Smooth muscle cell (in vitro differentiated cells): ENCODE measurements at regions not wholly inside any gene's neighbourhood (a gene's known extent, or its start where the extent isn't known, plus 50 kb on each side); places are given as distances from the start of the nearest gene placed in this dataset.
A peak's percentile ranks its signal among the peaks of the same experiment; 100 is the strongest.

Experiments
- DNase-seq: peaks from one replicate; lab custom pipeline; 2025; ENCODE audit not compliant: unreplicated experiment; lab: John Stamatoyannopoulos, UW
- H2AFZ ChIP-seq: fragments of 200-600 bp; sonication (generic); 2 replicates; pipeline ENCODE4 v1.6.0; 2016; ENCODE audit warnings: antibody characterized with exemption, low read depth, mild to moderate bottlenecking
- H3F3A ChIP-seq: fragments of 200-600 bp; sonication (generic); 2 replicates; pipeline ENCODE4 v1.6.0; 2017; ENCODE audit warnings: antibody characterized with exemption, low read depth
- H3K27ac ChIP-seq: fragments of 200-600 bp; sonication (generic); 2 replicates; pipeline ENCODE4 v1.5.1; 2016; ENCODE audit warnings: low read depth, mild to moderate bottlenecking
- H3K27me3 ChIP-seq: fragments of 200-600 bp; sonication (generic); 2 replicates; pipeline ENCODE4 v1.6.1; 2016; ENCODE audit warnings: low read depth, mild to moderate bottlenecking
- H3K36me3 ChIP-seq: fragments of 200-600 bp; sonication (generic); 2 replicates; pipeline ENCODE4 v1.5.1; 2016; ENCODE audit warnings: low read depth
- H3K4me1 ChIP-seq: fragments of 200-600 bp; sonication (generic); 2 replicates; pipeline ENCODE4 v1.5.1; 2016; ENCODE audit warnings: low read depth
- H3K4me2 ChIP-seq: fragments of 200-600 bp; sonication (generic); 2 replicates; pipeline ENCODE4 v1.6.0; 2016; ENCODE audit warnings: mild to moderate bottlenecking
- H3K4me3 ChIP-seq: fragments of 200-600 bp; sonication (generic); 2 replicates; pipeline ENCODE4 v1.5.1; 2016; ENCODE audit warnings: mild to moderate bottlenecking
- H3K79me2 ChIP-seq: fragments of 200-600 bp; sonication (generic); 2 replicates; pipeline ENCODE4 v1.6.0; 2016; ENCODE audit warnings: low read depth, mild to moderate bottlenecking
- H3K9ac ChIP-seq: fragments of 200-600 bp; sonication (generic); 2 replicates; pipeline ENCODE4 v1.6.0; 2016; ENCODE audit warnings: low read depth
- H3K9me3 ChIP-seq: fragments of 200-600 bp; sonication (generic); replicated peaks from 2 replicates; pipeline ENCODE4 v1.5.1; 2016; ENCODE audit warnings: low read depth
- H4K20me1 ChIP-seq: fragments of 200-600 bp; sonication (generic); 2 replicates; pipeline ENCODE4 v1.6.0; 2016; ENCODE audit warnings: low read depth
- WGBS: methylation state at CpG from one replicate; pipeline ENCODE4 v1.1.7; 2016; ENCODE audit warnings: low lambda C conversion rate; 5-methylcytosine and 5-hydroxymethylcytosine counted together
- TF ChIP-seq, protein P1 (sequence below): fragments of 200-600 bp; sonication (generic); IDR thresholded peaks from 2 replicates; pipeline ENCODE4 v1.5.1; 2017; ENCODE audit warnings: borderline replicate concordance, mild to moderate bottlenecking, antibody characterized with exemption; ENCODE audit not compliant: insufficient read depth, poor library complexity, severe bottlenecking

DNA sequence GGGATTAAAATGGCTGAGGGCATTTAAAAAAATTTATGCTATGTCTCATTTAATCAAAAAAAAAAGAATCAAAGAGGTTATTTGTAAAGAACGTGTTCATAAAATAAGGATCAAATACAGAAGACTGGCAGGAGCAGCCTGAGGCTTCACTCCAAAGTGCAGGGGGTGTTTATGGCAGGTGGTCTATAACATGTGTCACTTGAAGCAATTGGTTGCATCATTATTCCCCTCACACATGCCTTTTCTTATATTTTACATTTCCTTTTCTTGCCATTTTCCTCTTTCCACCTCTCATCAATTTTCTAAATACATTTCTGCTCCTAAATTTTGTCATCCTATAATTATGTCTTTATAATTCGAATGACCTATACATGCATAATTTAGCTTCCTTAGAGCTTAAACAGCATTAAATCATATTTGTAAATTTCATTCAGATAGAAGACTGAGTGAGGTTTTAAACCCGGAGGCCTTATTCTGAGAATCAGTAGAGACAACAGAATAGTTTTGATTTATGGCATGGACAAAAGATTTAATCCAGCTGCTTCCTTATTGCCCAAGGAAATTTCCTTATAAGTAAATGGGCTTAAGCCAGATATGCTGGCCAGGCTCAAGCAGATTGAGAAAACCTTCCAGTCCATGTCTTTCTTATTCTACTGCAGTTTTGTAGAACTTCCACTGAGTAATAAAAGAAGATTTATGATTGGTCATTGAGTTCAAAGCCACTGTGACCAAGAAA lies 322.8 kb downstream of the TGFB2 start:
- WGBS: 76% methylated on average over 3 of the region's 3 CpGs
- no peaks in the 10 kb centered on the region for H4K20me1 ChIP-seq
- no peak overlapping the region for H3K9ac ChIP-seq
- H3K4me1 ChIP-seq: peaks cover 7% of the 10 kb centered on the region
- no peaks in the 10 kb centered on the region for H3K79me2 ChIP-seq
- TF ChIP-seq, protein P1, sequence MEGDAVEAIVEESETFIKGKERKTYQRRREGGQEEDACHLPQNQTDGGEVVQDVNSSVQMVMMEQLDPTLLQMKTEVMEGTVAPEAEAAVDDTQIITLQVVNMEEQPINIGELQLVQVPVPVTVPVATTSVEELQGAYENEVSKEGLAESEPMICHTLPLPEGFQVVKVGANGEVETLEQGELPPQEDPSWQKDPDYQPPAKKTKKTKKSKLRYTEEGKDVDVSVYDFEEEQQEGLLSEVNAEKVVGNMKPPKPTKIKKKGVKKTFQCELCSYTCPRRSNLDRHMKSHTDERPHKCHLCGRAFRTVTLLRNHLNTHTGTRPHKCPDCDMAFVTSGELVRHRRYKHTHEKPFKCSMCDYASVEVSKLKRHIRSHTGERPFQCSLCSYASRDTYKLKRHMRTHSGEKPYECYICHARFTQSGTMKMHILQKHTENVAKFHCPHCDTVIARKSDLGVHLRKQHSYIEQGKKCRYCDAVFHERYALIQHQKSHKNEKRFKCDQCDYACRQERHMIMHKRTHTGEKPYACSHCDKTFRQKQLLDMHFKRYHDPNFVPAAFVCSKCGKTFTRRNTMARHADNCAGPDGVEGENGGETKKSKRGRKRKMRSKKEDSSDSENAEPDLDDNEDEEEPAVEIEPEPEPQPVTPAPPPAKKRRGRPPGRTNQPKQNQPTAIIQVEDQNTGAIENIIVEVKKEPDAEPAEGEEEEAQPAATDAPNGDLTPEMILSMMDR: no peak
- no peaks in the 10 kb centered on the region for H3K27me3 ChIP-seq
- H2AFZ ChIP-seq: no peak overlapping the region
- DNase-seq: no peak
- no peaks in the 10 kb centered on the region for H3K36me3 ChIP-seq
- H3K4me2 ChIP-seq: no peak overlapping the region
- H3K4me3 ChIP-seq: no peak overlapping the region
- H3F3A ChIP-seq: no peaks in the 10 kb centered on the region
- H3K27ac ChIP-seq: no peak overlapping the region
- no peaks in the 10 kb centered on the region for H3K9me3 ChIP-seq

DNA sequence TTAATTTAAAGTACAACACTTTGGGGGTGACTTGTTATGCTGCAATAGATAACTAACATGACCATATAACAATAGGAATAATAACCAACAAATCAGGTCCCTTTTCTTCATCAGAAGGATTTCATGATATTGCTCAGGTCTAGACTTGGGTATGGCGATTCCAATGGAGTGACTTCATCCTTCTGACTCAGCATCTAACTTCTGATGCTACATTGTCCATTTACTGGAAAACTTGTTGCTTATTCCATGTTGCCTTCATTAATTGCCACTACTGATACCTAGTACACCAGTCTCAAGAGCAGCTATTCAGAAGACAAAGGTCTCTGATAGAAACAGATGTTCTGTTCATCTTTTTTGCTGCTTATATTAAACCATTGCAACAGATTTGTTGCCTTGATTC lies 324.3 kb downstream of the TGFB2 start:
- Histone ChIP-seq H3F3A (no peaks in the 10 kb centered on the region), H3K4me3 (no peak overlapping the region), H2AFZ (no peak overlapping the region), H3K4me1 (peaks cover 11% of the 10 kb centered on the region), H3K9ac (no peak overlapping the region), H3K27me3 (no peaks in the 10 kb centered on the region), H3K79me2 (no peaks in the 10 kb centered on the region), H3K9me3 (no peaks in the 10 kb centered on the region), H3K27ac (no peak overlapping the region), H4K20me1 (no peaks in the 10 kb centered on the region), H3K36me3 (no peaks in the 10 kb centered on the region), H3K4me2 (no peak overlapping the region)
- 87% methylated on average over 1 of the region's 1 CpG for whole genome bisulfite sequencing
- TF ChIP-seq, protein P1: no peak
- DNase-seq: no peak

DNA sequence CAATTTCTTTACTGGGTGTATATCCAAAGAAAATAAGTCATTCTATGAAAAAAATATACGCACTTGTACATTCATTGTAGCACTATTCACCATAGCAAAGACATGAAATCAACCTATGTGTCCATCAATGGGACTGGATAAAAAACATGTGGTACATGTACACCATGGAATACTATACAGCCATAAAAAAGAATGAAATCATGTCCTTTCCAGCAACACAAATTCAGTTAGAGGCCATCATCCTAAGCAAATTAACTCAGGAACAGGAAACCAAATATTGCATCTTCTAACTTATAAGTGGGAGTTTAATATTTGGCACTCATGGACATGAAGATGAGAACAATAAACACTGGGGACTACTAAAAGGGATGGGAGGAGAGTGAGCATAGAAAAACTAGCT lies 325.7 kb downstream of the TGFB2 start:
- no peaks in the 10 kb centered on the region for H3K27me3 ChIP-seq
- no peak overlapping the region for H3K4me2 ChIP-seq
- H3K4me1 ChIP-seq: peaks cover 14% of the 10 kb centered on the region
- H4K20me1 ChIP-seq: no peaks in the 10 kb centered on the region
- H3K9ac ChIP-seq: no peak overlapping the region
- H3K4me3 ChIP-seq: no peak overlapping the region
- H3K79me2 ChIP-seq: no peaks in the 10 kb centered on the region
- H3F3A ChIP-seq: no peaks in the 10 kb centered on the region
- H3K9me3 ChIP-seq: no peaks in the 10 kb centered on the region
- H3K27ac ChIP-seq: no peak overlapping the region
- WGBS: 100% methylated on average over 1 of the region's 1 CpG
- H2AFZ ChIP-seq: no peak overlapping the region
- no peaks in the 10 kb centered on the region for H3K36me3 ChIP-seq
- TF ChIP-seq, protein P1: no peak
- DNase-seq: no peak

DNA sequence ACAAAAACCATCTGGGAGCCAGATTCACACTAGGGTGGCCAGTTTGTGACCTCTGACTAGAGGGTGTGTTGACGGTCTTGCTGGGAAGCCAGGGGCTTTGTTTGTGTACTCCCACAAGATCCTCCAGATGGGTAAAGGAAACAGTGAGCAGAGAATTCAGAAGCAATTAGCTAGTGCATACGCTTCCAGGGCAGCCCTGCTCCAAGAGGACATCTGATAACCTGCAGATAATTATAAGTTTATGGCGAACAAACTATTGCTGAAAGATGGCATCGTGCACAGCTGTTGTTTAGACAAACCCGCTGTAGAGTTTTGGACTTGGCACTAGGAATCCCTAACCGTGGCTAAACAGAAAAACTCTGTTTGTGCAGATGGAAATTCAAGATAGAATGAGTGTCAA lies 326.4 kb downstream of the TGFB2 start:
- H3K27me3 ChIP-seq: no peaks in the 10 kb centered on the region
- no peak overlapping the region for H3K4me3 ChIP-seq
- no peaks in the 10 kb centered on the region for H3K9me3 ChIP-seq
- H4K20me1 ChIP-seq: no peaks in the 10 kb centered on the region
- peak overlapping the region; percentile 20 for H2AFZ ChIP-seq
- no peak for DNase-seq
- no peaks in the 10 kb centered on the region for H3K36me3 ChIP-seq
- H3K79me2 ChIP-seq: no peaks in the 10 kb centered on the region
- H3K4me2 ChIP-seq: no peak overlapping the region
- H3K9ac ChIP-seq: no peak overlapping the region
- no peak overlapping the region for H3K27ac ChIP-seq
- TF ChIP-seq, protein P1: no peak
- 49% methylated on average over 6 of the region's 6 CpGs for WGBS
- H3K4me1 ChIP-seq: peaks cover 15% of the 10 kb centered on the region
- no peaks in the 10 kb centered on the region for H3F3A ChIP-seq
